Smooth muscle cell of the brain vasculature (primary cell): ENCODE measurements at regions not wholly inside any gene's neighbourhood (a gene's known extent, or its start where the extent isn't known, plus 50 kb on each side); places are given as distances from the start of the nearest gene placed in this dataset.
"Not testable (repeated sequence)": the region's sequence is repeated elsewhere in the genome, so short reads cannot be mapped to it uniquely, and the experiment has no call there.

Source experiments
- DNase-seq: peaks from one replicate; pipeline ENCODE4 v3.0.0-alpha.2; 2012; ENCODE audit warnings: low read depth, low spot score

- DNase-seq = not testable (repeated sequence)
Measured at GRCh38 chr6:71007298-71007697, 50.4 kb upstream of the B3GAT2 start.

- DNase-seq = no peak
Measured at GRCh38 chr6:71011871-71012371, 55.1 kb upstream of the B3GAT2 start.

GRCh38 chr6:71012866-71013469 lies 56.1 kb upstream of the B3GAT2 start:
- DNase-seq = no peak

GRCh38 chr6:71015392-71015791 lies 58.5 kb upstream of the B3GAT2 start:
- DNase-seq = no peak

DNA sequence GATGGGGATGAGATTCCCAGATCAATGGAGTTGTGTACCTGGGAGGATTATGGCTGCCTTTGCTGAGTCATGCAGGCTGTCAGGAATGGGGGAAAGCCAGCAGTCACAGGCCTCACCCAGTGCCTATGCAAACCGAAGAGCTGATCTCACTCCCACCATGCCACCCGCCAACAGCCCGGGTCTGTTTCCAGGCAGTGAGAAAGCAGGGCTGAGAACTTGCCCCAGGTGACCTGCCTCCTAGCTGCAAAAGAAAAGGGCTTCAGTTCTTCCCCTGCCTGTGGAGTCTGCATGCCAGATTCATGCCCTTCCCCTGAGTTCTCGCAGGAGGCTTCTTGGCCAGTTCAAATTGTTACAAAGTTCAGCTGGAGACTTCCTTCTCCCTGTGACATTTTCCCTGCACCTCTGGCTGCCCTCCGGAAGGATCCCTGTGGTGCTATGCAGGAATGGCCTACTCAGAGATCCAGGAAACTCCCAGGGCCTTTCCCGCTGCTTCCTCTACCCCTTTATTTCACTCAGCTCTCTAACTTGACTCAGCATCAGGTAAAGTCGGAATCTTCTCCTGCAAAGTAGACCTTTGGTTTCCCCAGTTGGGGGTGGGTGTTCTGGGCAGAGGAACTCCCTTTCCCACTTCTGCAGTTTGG lies 71.5 kb upstream of the B3GAT2 start:
- DNase-seq = peak; percentile 20

DNA sequence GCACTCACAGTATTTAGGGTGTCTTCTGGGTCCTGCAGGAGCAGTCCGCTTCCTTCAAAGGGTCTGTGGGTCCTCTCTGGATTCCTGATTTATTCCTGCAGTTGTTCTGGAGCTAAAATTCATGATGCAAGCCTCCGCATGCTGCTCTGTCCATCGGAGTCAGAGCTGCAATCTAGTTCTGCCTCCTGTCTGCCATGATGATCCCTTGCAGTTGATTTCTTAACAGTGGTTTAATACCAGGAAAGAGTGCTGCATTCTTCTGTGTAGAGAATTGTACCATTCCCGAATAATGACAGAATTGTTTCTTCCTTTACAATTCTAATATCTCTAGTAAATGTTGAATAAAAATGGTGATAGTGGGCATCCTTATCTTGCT lies 72.0 kb upstream of the B3GAT2 start:
- no peak for DNase-seq

DNA sequence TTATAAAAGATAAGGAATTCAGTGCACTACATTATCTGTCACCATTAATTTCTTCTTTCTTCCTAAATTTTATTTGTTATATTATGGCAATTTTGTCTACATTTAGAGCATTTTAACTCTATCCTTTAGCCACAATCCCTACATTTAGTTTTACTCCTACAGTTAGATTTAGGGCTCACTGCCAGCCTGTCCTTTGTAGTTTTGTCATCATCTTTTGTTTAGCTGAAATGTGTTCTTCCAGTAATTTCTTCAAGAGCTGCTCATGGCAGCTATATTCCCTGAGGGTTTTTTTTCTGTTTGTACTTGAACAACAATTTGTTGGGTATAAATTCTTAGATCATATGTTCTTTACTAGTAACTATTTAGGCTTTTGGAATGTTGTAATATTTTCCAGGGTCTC lies 72.7 kb upstream of the B3GAT2 start:
- DNase-seq = no peak

- DNase-seq = no peak
Measured at GRCh38 chr6:71031912-71032311, 75.1 kb upstream of the B3GAT2 start.

GRCh38 chr6:71033171-71033570 lies 76.3 kb upstream of the B3GAT2 start:
- no peak for DNase-seq

GRCh38 chr6:71033890-71034289 lies 77.0 kb upstream of the B3GAT2 start:
- no peak for DNase-seq

DNA sequence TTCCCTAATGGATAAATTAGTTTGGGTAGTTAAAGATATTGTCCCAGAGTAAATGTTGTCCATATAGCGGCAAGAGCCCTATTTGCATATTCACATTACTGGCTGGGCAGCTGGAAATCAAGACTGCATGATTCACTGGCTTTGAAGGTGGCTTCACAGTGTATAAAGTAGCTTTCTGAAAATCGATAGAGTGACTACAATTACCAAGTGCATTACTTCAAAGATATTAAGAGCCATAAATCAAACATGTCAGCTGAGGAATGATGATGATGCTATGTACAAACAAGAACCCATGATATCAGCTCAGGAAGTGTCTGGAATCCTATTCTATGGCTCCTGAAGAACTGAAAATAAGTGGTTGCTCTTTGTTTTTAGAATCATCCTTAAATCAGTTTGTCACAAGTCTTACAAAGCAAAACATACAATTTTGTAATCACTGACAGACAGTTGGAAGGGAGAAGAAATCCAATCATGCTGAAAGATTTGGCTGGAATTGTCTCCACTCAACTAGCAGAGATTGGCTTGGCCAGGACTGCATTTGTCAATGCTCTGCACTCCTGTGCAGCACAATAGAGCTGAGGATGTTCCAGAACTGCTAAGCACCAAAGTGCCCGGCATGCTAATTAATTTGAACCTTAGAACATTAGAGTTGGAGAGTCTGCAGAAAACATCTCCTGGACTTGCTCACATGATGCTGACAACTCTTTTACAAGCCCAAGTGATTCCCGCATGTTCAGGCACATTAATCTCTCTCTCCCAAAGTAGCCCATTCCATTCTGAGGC lies 77.9 kb upstream of the B3GAT2 start:
- DNase-seq = no peak

GRCh38 chr6:71035871-71036270 lies 79.0 kb upstream of the B3GAT2 start:
- DNase-seq = no peak

DNA sequence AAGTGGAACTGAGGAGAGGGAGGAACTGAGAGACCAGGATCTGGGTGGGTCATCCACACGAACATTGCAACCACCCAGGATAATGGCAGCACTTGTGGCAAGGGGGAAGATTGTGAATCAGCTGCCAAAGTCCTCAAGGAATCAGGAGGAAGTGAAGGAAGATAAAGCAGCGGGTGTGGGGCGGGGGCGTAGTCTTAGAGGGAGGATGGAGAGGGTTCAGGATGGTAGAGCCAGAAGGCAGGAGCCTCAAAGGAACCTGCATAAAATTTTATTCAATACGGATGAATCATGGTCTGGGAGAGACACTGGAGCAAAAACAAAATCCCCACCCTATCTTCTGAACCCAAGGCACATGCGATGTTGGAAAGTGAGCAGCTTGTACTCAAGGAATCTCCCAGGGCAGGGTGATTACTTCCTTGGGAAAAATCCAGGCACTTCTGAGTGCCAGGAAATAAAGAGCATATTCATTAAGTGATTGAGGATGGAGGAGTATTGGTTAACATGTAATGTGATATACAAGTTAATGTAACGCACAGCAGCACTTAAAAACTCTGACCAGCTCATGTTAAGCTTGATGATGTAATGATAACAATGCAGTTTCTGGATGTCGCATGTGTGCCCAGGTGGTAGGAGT lies 82.0 kb upstream of the B3GAT2 start:
- DNase-seq = no peak

DNA sequence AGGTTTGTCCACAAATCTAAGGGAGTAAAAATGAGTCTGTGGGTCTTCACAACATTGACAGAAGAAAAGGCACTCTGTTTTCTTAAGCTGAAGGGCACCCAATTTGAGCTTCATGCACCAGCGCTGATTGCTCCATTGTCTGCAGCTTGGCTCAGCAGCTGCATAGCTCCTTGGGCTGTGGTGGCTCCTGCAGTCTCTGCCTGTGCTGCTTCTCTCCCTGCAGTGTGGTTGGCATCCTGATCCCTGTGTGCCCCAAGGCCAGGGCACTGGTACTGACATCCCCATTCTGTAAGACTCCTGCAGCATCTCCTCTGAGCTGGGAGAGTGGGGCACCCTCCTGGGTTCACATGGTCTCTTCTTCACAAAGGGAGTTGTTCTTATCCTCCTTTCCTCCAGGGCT lies 83.2 kb upstream of the B3GAT2 start:
- DNase-seq = no peak

DNA sequence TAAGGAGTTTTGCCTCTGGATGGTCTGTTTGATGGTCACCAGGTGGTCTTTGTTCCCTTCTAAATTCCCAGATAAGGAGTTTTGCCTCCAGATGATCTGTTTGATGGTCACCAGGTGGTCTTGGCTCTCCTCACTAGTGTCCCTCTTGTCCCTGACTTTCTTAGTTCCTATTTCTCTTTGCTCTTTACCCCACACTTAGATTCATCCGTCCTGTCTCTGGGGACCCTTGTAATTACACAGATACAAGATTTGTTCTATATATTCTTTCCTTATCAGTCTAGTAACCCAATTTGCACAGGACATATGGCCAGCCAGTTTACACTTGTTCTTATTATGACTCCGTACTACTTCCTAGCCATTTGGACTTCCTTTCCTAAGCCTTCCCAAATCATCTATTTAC lies 84.0 kb upstream of the B3GAT2 start:
- DNase-seq = no peak

- no peak for DNase-seq
Measured at GRCh38 chr6:71043902-71044301, 87.0 kb upstream of the B3GAT2 start.

DNA sequence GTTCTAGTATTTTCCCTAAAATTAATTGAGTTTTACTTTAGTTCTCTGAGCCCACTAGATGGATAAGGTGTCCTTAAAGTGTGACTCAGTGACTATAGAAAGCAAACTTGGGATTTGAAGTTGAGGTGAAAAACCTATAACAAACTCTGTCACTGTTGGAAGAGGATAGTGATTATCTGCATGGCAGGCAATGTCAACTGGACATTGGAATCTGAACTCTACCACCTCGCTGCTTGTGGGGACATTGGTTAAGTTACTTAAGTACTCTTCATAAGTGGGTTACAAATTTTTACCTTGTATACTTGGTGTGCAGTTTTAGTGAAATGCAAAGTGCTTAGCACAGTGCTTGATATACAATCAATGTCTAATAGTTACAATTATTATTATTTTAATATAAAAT lies 87.9 kb upstream of the B3GAT2 start:
- DNase-seq = no peak

GRCh38 chr6:71045296-71045695 lies 88.4 kb upstream of the B3GAT2 start:
- no peak for DNase-seq

- DNase-seq = no peak
Measured at GRCh38 chr6:71047417-71047816, 90.6 kb upstream of the B3GAT2 start.

DNA sequence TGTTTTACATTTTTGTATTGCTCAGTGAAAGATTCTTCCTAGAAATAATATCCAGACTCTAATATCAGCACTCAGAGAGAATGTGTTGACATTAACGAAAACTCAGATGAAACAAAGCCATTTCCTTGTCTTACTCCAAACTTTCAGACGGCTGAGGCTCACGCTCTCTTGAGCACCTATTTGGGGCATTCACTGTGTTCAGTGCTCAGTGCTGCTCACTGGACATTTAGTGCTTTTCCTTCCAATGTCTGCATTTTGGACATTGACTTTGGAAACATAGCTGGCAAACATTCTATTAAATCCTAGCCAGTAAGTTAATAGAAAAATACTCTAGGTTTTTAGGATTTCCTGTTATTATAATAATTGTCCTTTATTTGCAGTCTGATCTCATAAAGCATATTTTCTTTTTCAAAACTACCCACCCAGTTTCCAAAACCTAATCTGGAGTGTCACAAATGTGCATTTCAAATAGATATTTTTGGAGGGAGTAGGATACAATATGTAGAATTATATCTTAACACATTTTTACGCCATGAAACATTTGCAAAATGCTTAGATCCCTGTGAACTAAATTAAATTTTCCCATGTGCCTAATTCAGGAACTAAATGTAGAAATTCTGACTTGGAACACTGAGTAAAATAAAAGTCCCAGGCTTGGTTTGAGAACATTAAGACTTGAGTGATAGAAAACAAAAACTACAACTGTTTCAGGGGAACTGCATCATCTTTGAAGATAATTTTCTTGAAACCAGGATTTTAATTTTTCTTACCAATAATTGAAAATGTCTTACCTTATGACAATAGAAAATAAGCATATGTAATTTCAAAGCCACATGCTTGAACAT lies 91.7 kb upstream of the B3GAT2 start:
- DNase-seq = no peak

DNA sequence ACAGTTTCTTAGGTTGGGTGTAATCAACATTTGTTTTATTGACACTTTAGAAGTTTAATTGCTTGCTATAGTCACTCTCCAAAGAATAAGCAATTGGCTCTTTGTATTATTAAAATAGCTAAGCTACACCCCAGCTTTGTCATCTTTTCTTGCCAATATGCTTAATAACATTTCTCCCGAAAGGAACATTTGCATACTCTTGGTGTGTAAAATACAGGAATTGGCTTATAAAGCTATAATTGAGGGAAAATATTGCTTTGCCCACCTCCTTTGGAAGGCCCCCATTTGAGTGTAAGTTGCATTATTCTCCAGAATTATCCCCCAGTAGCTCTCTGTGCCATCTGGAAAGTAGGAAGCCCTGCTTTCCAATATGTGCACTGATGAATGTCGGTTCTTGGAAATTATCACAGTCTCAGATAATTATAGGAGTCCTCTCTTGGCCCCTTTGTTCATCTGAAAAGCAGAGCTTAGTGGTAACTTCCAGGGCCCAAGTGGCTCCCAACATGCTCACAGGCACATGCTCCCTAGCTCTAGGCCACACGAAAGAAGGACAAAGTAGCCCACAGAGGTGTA lies 92.4 kb upstream of the B3GAT2 start:
- no peak for DNase-seq
